ENCODE measurements at regions not wholly inside any gene's neighbourhood (a gene's known extent, or its start where the extent isn't known, plus 50 kb on each side); places are given as distances from the start of the nearest gene placed in this dataset.
A peak's percentile ranks its signal among the peaks of the same experiment; 100 is the strongest.

DNA sequence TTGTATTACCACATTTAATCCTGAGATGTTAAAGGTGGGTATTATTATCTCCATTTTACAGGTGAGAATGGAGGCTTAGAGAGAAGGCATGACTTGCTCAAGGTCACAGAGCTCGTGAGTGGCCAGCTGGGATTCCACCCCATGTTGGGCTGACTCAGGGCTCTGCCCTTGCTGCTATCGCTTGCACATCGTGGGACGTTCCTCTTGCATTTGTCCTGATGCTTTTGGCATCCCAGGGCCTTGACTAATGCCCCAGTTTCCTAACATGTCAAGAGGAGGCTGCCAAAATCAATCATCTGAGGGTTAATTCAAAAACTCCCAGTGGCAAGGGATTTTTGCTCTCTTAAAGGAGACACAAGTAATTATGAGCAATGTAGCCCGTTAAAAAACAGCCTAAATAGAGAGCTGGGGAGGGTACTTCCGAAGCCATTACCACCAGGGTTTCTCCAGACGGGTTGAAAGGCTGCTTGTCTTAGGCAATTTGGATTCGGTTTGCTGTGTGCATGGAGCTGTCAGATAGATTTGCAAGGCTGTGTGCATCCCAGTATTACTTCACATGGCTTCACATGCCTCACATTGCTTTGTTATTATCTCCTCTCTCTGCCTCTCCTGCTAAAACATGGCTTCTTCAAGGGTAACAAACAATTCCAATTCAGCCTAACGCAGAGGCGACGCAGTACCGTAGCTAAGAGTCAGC lies 347.4 kb downstream of the DRD1 start:
- Mint-ChIP-seq H3K9me3 (no peaks in the 10 kb centered on the region), H3K4me1 (ENCODE audit: unreplicated experiment) (peaks cover 10% of the 10 kb centered on the region), H3K27me3 (peaks cover 7% of the 10 kb centered on the region), H3K36me3 (no peaks in the 10 kb centered on the region), H3K27ac (no peak overlapping the region), H3K4me3 (no peak overlapping the region)
- no peak for DNase-seq (ENCODE audit: extremely low spot score, unreplicated experiment)
- TF ChIP-seq CTCF (conservative IDR thresholded peaks at IDR 0.05), result no peak

- DNase-seq (ENCODE audit: extremely low spot score, unreplicated experiment), result no peak
- Mint-ChIP-seq H3K27ac (no peak overlapping the region), H3K36me3 (no peaks in the 10 kb centered on the region), H3K9me3 (no peaks in the 10 kb centered on the region), H3K27me3 (peaks cover 7% of the 10 kb centered on the region), H3K4me1 (ENCODE audit: unreplicated experiment) (peaks cover 10% of the 10 kb centered on the region), H3K4me3 (no peak overlapping the region)
- no peak for TF ChIP-seq CTCF (conservative IDR thresholded peaks at IDR 0.05)
These were observed 349.5 kb downstream of the DRD1 start for GRCh38 chr5:175094461-175094860.

- Mint-ChIP-seq H3K27me3 (peaks cover 7% of the 10 kb centered on the region), H3K9me3 (no peaks in the 10 kb centered on the region), H3K27ac (peak overlapping the region; percentile 24), H3K4me3 (no peak overlapping the region), H3K4me1 (ENCODE audit: unreplicated experiment) (peaks cover 10% of the 10 kb centered on the region), H3K36me3 (no peaks in the 10 kb centered on the region)
- no peak for TF ChIP-seq CTCF (conservative IDR thresholded peaks at IDR 0.05)
- DNase-seq (ENCODE audit: extremely low spot score, unreplicated experiment), result no peak
These were observed 351.3 kb downstream of the DRD1 start for GRCh38 chr5:175092691-175093090.

DNA sequence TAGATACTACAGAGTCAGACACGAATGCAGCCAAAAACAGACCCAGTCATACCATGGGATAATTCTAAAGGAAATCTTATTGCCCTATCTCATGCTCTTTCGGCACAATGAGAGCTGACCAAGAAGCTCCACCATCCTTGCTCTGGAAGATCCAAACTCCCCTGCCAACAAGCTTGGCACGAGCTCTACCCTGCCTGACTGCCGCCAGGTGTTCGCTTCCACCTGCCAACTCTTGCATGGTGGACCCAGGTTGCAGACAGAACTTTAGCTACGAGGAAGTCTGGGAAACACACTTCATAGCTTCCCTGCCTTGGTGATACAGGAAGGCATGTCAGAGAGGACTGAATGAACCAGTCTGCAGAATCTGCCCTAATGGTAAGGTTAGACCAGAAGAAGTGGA lies 355.0 kb downstream of the DRD1 start:
- H3K4me1 Mint-ChIP-seq (ENCODE audit: unreplicated experiment), result peaks cover 10% of the 10 kb centered on the region
- no peak overlapping the region for H3K4me3 Mint-ChIP-seq
- no peaks in the 10 kb centered on the region for H3K36me3 Mint-ChIP-seq
- no peak overlapping the region for H3K27ac Mint-ChIP-seq
- TF ChIP-seq CTCF (conservative IDR thresholded peaks at IDR 0.05), result no peak
- no peaks in the 10 kb centered on the region for H3K9me3 Mint-ChIP-seq
- DNase-seq (ENCODE audit: extremely low spot score, unreplicated experiment), result no peak
- peaks cover 13% of the 10 kb centered on the region for H3K27me3 Mint-ChIP-seq

DNA sequence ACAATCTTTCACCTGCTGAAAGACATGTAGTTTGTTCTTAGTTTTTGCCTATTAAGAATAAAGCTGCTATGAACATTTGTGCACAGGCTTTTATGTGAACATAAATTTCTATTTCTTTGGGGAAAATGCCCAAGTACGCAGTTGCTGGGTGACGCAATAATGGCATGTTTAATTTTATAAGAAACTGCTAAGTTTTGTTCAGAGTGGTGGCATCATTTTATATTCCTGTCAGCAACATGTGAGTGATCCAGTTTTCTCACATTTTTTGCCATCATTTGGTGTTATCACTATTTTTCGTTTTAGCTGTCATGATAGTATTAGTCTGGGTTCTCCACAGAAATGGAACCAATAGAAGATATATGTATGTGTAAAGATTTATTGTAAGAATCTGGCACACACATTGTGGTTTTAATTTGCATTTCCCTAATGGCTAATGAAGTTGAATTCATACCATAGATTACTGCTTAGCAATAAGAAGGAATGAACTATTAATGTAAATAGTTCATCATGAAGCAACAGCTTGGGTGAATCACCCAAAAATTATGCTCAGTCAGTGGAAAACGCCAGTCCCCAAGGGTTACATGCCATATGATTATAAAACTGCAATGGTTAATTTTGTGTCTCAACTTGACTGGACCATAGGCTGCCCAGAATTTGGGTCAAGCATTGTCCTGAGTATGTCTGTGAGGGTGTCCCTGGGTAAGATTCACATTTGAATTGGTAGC lies 358.6 kb downstream of the MSX2 start:
- no peaks in the 10 kb centered on the region for H3K4me1 Mint-ChIP-seq (ENCODE audit: unreplicated experiment)
- no peak overlapping the region for H3K4me3 Mint-ChIP-seq
- no peak for TF ChIP-seq CTCF (conservative IDR thresholded peaks at IDR 0.05)
- peaks cover 9% of the 10 kb centered on the region for H3K27me3 Mint-ChIP-seq
- no peak overlapping the region for H3K27ac Mint-ChIP-seq
- DNase-seq (ENCODE audit: extremely low spot score, unreplicated experiment), result no peak
- H3K36me3 Mint-ChIP-seq, result no peaks in the 10 kb centered on the region
- H3K9me3 Mint-ChIP-seq, result no peaks in the 10 kb centered on the region

All from type B pancreatic cell (in vitro differentiated cells).